DMS53 (cell line): ENCODE measurements at regions not wholly inside any gene's neighbourhood (a gene's known extent, or its start where the extent isn't known, plus 50 kb on each side); places are given as distances from the start of the nearest gene placed in this dataset.

Source experiments
- DNase-seq: peaks from one replicate; lab custom pipeline; 2025; lab: John Stamatoyannopoulos, UW

DNA sequence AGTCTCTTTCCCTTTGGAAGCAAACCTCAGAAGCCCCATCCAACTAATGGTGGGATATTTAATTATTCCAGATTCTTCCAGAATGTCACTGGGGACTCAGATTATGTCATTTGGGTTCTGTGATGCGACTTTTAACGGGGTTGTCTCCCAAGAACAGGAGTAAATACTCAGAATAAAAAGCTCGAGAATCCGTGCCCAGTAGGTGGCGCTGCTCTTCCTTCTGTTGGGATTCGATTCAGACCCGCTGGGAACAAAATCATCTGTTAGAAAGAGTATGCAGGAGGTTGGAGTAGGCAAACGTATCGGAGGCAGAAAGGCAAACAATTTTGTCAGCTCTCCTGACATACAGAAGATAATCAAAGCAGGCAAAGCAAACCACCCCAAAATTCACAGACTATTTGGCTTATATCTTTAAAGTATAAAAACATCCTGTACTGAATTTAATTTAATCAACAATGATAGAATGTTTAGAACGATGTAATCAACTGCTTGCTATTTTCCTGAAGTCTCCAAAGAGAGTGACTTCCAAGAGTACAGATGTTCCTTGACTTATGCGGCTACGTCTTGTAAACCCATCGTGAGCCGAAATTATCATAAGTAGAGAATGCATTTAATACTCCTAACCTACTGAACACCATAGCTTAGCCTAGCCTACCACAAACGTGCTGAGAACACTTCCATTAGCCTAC, 169.8 kb upstream of the RAI14 start:
- peak; percentile 94 for DNase-seq

- peak; percentile 59 for DNase-seq
Observed at GRCh38 chr5:34486849-34487158, 169.3 kb upstream of the RAI14 start.

- peak; percentile 90 for DNase-seq
Observed at GRCh38 chr5:34487159-34487879, 168.8 kb upstream of the RAI14 start.

DNA sequence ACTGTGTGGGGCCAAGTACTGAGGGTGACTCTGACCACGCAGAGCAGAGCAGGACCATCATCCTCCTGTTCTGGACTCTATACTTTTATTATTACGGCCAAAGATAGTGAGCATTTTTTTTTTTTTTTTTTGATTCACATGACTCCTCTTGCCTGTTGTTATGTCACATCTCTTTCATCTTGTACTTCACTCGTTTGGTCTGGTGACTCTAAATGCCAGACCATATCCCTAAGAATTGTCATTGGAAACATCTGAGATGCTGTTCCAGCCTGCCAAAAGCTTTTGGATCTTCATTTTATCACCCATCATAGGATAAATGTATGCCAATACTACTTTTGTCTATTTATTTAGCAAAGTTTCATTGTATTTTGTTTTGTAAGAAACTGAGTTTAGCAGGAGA, 168.2 kb upstream of the RAI14 start:
- DNase-seq: peak; percentile 68

DNA sequence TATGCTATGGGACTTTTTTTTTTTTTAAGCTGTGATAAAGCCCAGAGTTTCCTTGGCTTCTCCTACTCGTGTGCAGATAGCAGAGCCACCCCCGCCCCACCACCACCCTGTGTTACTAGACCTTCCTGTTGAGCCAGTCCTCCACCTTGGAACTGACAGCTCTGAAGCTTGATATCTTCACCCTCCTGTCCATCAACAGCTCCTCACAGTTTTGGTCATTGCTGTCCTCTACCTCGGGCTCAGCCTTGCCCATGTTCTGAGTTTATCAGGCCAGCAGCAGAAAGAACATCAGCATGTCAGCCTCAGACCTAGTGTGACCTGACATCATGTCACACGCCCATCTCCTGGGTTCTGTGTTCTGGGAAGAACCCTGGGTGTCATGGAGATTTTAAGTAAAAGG, 167.1 kb upstream of the RAI14 start:
- peak; percentile 63 for DNase-seq

DNA sequence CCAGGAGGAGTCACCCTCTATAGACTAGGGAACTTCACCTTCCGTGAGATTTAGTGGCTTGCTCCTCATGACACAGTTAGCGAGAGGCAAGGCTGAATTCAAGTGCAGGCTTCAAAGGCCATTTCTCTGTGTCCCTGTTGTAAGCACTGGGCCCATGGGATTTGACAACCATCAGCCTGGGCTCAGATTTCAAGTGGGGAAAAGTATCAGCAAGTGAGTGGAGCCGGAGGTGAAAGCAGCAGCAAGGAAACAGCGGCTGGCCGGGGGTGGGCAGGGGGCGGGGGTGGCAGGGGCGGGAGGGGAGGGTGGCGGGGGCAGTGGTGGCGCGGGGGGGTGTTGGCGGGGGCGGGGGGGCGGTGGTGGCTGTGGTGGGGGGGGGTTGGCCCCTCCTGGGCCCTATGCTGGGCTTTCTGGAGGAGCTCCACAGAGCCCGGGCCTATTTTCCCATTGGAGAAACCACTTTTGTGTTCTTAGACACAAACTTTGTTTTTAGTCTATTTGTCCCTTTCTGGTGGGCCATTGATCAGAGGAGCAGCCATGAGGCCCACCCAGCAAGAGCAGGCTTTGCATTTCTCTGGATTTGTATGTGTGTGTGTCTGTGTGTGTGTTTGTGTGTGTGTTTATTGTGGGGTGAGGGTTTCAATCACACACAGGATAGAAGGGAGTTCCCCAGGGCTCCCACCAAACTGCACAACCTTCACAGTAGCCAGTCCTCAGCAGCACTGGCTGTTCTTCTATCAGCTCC, 165.4 kb upstream of the RAI14 start:
- peak; percentile 63 for DNase-seq

DNA sequence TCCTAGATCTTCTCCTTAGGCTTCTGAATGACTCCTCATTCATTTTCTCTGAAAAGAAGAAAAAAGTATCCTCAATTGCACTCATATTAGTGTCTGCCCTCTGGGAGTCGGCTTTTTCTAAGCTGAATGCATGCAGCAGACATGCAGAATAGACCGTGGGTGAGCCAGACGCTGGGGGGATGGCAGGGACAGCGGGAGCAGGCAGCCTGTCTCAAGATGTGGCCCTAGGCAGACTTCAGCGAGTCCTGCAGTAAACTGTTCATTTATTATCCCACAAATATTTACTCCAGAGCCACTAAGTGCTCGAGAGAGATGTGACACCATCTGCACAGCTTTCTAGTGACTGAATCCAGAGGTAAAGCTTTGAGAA, 164.9 kb upstream of the RAI14 start:
- peak; percentile 31 for DNase-seq

GRCh38 chr5:34494111-34494755, 161.9 kb upstream of the RAI14 start:
- DNase-seq: no peak

- no peak for DNase-seq
Observed at GRCh38 chr5:34495178-34495577, 160.9 kb upstream of the RAI14 start.

DNA sequence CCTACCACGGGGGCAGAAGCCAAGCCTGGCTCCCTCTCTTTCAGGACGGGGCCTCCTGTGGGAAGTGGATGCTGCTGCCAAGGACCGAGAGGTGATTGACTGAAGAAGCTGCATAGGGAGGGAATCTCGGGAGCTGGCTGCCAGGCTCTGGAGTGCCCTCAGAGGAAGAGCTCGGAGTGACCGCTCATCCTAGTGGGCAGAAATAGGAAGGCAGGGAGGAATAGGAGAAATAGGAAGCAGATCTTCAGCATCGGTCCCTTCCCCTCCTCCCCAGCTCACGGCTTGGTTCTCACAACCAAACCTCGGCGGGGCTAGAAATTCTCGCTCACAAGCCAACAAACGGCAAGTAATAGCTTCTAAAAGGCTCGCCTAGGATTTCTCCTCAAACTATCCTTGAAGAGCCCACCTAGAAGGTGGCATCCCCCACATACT, 159.9 kb upstream of the RAI14 start:
- DNase-seq: no peak

DNA sequence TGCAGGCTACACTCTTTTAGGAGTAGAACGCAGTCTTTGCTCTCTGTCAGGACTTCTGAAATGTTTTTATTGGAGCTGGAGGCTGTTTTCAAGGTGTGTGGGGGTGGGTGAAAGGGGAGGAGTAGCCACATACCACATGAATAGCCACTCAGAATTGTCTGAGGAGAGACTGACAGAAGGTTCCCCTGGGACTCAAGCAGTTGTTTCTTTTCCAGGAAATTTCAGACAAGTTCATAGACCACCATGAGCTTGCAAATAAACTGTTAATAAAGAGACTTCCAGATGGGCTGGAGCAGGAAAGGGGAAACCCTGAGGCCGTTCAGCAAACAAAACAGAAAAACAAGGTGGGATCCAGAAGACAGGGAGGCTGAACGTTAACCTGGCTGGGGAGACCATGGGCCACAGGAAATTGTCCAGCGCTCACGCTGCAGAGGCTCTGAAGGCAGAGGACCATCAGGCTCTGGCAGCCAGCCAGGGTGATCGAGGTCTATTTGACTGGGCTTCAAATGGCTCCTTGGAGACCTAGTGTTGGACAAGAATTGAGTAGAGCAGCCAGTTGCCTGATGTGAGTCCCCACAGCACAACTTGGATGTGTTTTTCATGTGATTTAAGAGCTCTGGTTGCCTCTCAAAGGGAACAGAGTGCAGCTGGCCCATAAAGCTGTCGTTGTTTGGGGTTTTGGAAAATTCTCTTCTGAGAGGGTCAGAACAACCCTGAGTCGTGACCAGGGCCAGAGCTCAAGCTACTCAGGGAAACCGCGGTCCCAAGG, 159.2 kb upstream of the RAI14 start:
- DNase-seq: no peak

DNA sequence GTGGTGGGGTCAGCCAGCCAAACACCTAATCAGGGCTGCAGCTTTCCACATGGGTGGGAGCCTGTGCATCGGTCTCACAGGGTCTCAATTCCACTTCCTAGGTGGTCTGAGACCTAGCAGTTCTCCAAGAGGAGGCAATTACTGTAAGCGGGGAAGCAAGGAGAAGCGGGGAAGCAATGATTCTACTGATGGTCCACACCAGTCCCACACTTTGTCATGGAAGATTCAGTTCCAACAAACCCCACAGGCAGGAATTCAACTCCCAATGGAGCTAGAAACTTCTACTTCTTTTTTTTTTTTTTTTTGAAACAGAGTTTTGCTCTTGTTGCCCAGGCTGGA, 158.7 kb upstream of the RAI14 start:
- no peak for DNase-seq

GRCh38 chr5:34498572-34498971, 157.6 kb upstream of the RAI14 start:
- DNase-seq: peak; percentile 16

DNA sequence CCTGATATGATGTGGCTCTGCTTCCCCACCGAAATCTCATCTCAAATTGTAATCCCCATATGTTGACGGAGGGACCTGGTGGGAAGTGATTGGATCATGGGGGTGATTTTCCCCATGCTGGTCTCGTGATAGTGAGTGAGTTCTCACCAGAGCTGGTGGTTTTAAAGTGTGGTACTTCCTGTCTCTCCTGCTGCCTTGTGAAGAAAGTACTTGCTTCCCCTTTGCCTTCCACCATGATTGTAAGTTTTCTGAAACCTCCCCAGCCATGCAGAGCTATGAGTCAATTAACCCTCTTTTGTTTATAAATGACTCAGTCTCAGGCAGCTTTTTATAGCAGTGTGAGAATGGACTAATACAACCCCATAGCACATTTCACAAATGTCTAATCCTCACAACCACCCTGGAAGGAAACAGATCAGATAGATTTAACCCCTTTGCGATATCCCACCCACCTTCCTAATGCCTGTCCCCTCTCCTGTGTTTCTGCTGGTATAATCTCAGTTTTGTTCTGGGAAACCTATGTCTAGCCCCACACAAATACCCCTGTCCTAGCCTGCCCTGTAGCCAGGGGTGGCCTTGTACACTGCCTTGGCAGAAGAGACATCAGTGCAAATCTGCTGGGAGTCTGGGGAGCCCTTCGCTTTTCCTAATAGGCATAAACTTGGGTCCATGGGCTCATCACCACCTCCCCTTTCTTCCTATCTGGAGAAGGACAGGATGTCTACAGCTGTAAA, 157.0 kb upstream of the RAI14 start:
- DNase-seq: peak; percentile 40

- no peak for DNase-seq
Observed at GRCh38 chr5:34500236-34500847, 155.8 kb upstream of the RAI14 start.

DNA sequence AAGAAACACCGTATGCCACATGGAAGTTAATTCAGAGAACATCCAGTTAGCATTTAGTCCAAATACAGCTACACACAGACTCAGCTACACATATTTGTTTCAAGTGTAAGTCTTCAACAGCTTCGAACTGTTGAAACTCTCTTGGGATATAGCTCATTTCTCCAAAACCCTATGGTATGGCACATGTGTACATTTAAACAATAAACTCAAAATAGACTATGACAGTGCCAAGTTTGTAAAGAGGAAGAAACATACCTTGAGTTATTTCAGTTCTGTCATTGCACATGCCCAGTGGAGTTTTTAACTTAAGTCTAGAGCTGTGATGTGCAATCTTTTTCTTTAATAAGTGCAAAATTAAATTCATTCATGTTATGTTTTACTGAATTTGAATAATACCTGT, 155.1 kb upstream of the RAI14 start:
- no peak for DNase-seq

GRCh38 chr5:34501840-34502239, 154.3 kb upstream of the RAI14 start:
- no peak for DNase-seq

GRCh38 chr5:34502581-34502980, 153.5 kb upstream of the RAI14 start:
- DNase-seq: no peak

DNA sequence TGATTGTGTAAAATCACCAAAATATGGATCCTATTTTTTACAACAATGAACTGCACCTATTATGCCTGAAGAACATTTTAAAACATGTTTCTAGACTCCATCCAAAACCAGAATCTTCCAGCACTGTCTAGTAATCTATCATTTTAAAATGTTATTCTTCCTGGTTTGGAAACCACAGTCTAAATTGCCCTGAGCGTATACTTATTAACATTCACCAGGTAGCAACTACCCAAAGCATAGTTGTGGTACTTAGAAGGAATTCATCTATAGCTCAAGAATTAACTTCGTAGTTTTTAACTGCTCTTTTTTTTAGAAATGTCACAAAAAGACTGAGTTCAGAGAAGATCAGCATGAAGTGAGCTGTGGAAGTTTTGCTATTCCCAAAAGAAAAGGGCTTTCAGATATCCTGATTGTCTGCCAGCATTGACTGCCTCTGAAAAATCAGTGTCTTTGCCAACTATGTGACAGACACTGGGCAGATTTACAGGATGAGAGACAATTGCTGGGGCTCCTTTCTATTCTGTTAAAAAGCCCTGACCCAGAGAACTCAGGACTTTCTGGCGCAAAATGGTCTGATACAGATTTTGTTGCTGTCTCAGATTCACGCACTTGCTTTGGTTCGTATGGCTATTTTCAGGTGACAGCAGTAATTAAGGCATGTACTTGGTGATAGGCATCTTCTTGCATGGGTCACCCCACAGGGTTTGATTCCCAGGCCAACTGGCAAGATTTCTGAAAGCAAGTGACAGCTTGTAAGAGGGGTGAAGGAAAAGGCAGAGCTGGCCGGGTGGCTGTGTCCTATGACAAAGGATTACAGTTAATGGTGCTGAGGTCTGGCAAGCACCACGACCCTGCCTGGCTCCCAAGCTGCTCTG, 152.5 kb upstream of the RAI14 start:
- DNase-seq: no peak

GRCh38 chr5:34504967-34505366, 151.2 kb upstream of the RAI14 start:
- no peak for DNase-seq
